H1 (cell line): ENCODE measurements at regions not wholly inside any gene's neighbourhood (a gene's known extent, or its start where the extent isn't known, plus 50 kb on each side); places are given as distances from the start of the nearest gene placed in this dataset.

Experiments used
- CTCF ChIA-PET: fragments of 300-600 bp; sonication (Branson Sonifier 250); formaldehyde crosslinking; loops from one replicate; lab custom pipeline; 2021; ENCODE audit not compliant: partially characterized antibody; lab: Charles Lee
- POLR2A ChIA-PET: fragments of 300-600 bp; sonication (Branson Sonifier 250); formaldehyde crosslinking; loops from one replicate; lab custom pipeline; 2021; ENCODE audit warnings: inconsistent platforms; ENCODE audit not compliant: partially characterized antibody; lab: Charles Lee
- DNase-seq, 2 experiments: peaks; one replicate each; pipeline versions ENCODE4 v3.0.0 to v3.0.0-alpha.2; 2010 to 2022; ENCODE audit warnings: low spot score in 2 of 2, low read depth in 1 of 2, mixed read lengths in 1 of 2
- FAIRE-seq: peaks from 2 replicates; lab custom pipeline; 2011; peaks lifted over from hg19 to GRCh38; lab: Jason Lieb, UNC
- H2AFZ ChIP-seq: 2 replicates; pipeline ENCODE4 v1.8.1; 2012; ENCODE audit warnings: low read length, inconsistent platforms
- H2AK5ac ChIP-seq: 2 replicates; pipeline ENCODE4 v1.6.1; 2013; ENCODE audit warnings: low read depth, low read length
- H2BK120ac ChIP-seq: replicated peaks from 2 replicates; pipeline ENCODE3; 2013; ENCODE audit warnings: low read depth, low read length, inconsistent platforms
- H2BK12ac ChIP-seq: 2 replicates; pipeline ENCODE4 v1.6.1; 2013; ENCODE audit warnings: low read depth, low read length
- H2BK15ac ChIP-seq: 2 replicates; pipeline ENCODE4 v1.6.1; 2013; ENCODE audit warnings: low read length
- H2BK20ac ChIP-seq: 2 replicates; pipeline ENCODE4 v1.6.1; 2013; ENCODE audit warnings: low read length
- H2BK5ac ChIP-seq: 2 replicates; pipeline ENCODE4 v1.6.1; 2013; ENCODE audit warnings: low read depth, low read length
- H3K14ac ChIP-seq: 2 replicates; pipeline ENCODE4 v1.6.1; 2013; ENCODE audit warnings: inconsistent platforms; ENCODE audit not compliant: insufficient read length
- H3K18ac ChIP-seq: 2 replicates; pipeline ENCODE4 v1.6.1; 2013; ENCODE audit warnings: low read length; ENCODE audit errors: extremely low read depth
- H3K23ac ChIP-seq: 2 replicates; pipeline ENCODE4 v1.6.1; 2013; ENCODE audit warnings: inconsistent platforms; ENCODE audit not compliant: insufficient read length
- H3K23me2 ChIP-seq: 2 replicates; pipeline ENCODE4 v1.6.1; 2013; ENCODE audit warnings: low read depth, low read length
- H3K27ac ChIP-seq: 2 replicates; pipeline ENCODE4 v1.6.1; 2011; ENCODE audit warnings: low read depth, low read length, inconsistent platforms
- H3K27me3 ChIP-seq, 4 experiments: replicated peaks in 1 of 4; 1 replicate in 1 of 4; 2 replicates in 3 of 4; pipeline versions ENCODE4 v1.6.1 to v1.8.1; 2011 to 2013; ENCODE audit warnings: low read length in 3 of 4, mild to moderate bottlenecking in 3 of 4, inconsistent platforms in 2 of 4, mixed read lengths in 2 of 4, moderate library complexity in 1 of 4; ENCODE audit not compliant: control insufficient read depth in 3 of 4, insufficient read depth in 3 of 4; ENCODE audit errors: extremely low read depth in 1 of 4
- H3K36me3 ChIP-seq, 4 experiments: 2 replicates each; pipeline versions ENCODE4 v1.6.1 to v1.8.1; 2011 to 2013; ENCODE audit warnings: mild to moderate bottlenecking in 4 of 4, low read length in 3 of 4, moderate library complexity in 2 of 4, control low read depth in 1 of 4, inconsistent platforms in 1 of 4; ENCODE audit not compliant: insufficient read depth in 4 of 4, control insufficient read depth in 2 of 4
- H3K4ac ChIP-seq: replicated peaks from 2 replicates; pipeline ENCODE3; 2013; ENCODE audit warnings: low read length, low read depth, mixed read lengths, inconsistent platforms; ENCODE audit not compliant: insufficient read length
- H3K4me1 ChIP-seq, 4 experiments: replicated peaks in 1 of 4; 1 replicate in 1 of 4; 2 replicates in 3 of 4; pipeline versions ENCODE4 v1.6.1 to v1.8.1; 2011 to 2013; ENCODE audit warnings: low read length in 3 of 4, inconsistent platforms in 2 of 4, mixed read lengths in 1 of 4; ENCODE audit not compliant: insufficient read depth in 4 of 4, control insufficient read depth in 3 of 4
- H3K4me2 ChIP-seq, 2 experiments: 2 replicates each; pipeline versions ENCODE4 v1.6.1 to v1.8.1; 2011 to 2013; ENCODE audit warnings: low read depth in 2 of 2, low read length in 2 of 2, control low read depth in 1 of 2, inconsistent platforms in 1 of 2, mild to moderate bottlenecking in 1 of 2; ENCODE audit not compliant: insufficient read depth in 1 of 2
- H3K4me3 ChIP-seq, 4 experiments: fragments of 200-600, 300-600 bp in 1 of 4; sonication (generic), shearing (Covaris generic), sonication (Bioruptor Twin) in 1 of 4; 2 replicates each; pipeline versions ENCODE4 v1.5.1 to v1.8.1; 2011 to 2016; ENCODE audit warnings: low read length in 4 of 4, low read depth in 3 of 4, control low read depth in 2 of 4, inconsistent platforms in 2 of 4, mild to moderate bottlenecking in 2 of 4, mixed read lengths in 1 of 4, moderate library complexity in 1 of 4; ENCODE audit not compliant: insufficient read depth in 2 of 4; ENCODE audit errors: extremely low read depth in 1 of 4
- H3K56ac ChIP-seq: replicated peaks from 2 replicates; pipeline ENCODE3; 2013; ENCODE audit warnings: low read depth, mild to moderate bottlenecking, mixed read lengths, low read length, inconsistent platforms; ENCODE audit not compliant: insufficient read length
- H3K79me1 ChIP-seq: 2 replicates; pipeline ENCODE4 v1.6.1; 2013; ENCODE audit warnings: low read depth, low read length, control low read depth
- H3K79me2 ChIP-seq, 2 experiments: 2 replicates each; pipeline versions ENCODE4 v1.6.1 to v1.8.1; 2012 to 2013; ENCODE audit warnings: low read length in 2 of 2, mild to moderate bottlenecking in 2 of 2, inconsistent platforms in 1 of 2; ENCODE audit not compliant: insufficient read depth in 2 of 2, control insufficient read depth in 1 of 2
- H3K9ac ChIP-seq, 4 experiments: replicated peaks in 1 of 4; 1 replicate in 1 of 4; 2 replicates in 3 of 4; pipeline versions ENCODE4 v1.6.1 to v1.8.1; 2011 to 2013; ENCODE audit warnings: low read depth in 3 of 4, low read length in 3 of 4, control low read depth in 2 of 4, mild to moderate bottlenecking in 2 of 4, moderate library complexity in 2 of 4, inconsistent platforms in 1 of 4; ENCODE audit errors: extremely low read depth in 1 of 4
- H3K9me3 ChIP-seq, 2 experiments: 2 replicates each; pipeline versions ENCODE4 v1.6.1 to v1.8.1; 2012 to 2013; ENCODE audit warnings: mild to moderate bottlenecking in 2 of 2, moderate library complexity in 2 of 2, control low read depth in 1 of 2, inconsistent platforms in 1 of 2, low read depth in 1 of 2, low read length in 1 of 2, mixed read lengths in 1 of 2; ENCODE audit not compliant: insufficient read depth in 2 of 2
- H4K20me1 ChIP-seq, 2 experiments: replicated peaks in 1 of 2; 2 replicates each; pipeline versions ENCODE3 to v1.8.1; 2011 to 2013; ENCODE audit warnings: inconsistent platforms in 2 of 2, low read length in 2 of 2, mild to moderate bottlenecking in 1 of 2; ENCODE audit not compliant: insufficient read depth in 2 of 2, control insufficient read depth in 1 of 2
- H4K5ac ChIP-seq: 2 replicates; pipeline ENCODE4 v1.6.1; 2013; ENCODE audit warnings: low read length, low read depth, mixed read lengths, inconsistent platforms; ENCODE audit not compliant: insufficient read length
- H4K8ac ChIP-seq: 2 replicates; pipeline ENCODE4 v1.8.0; 2013; ENCODE audit warnings: mild to moderate bottlenecking, moderate library complexity, low read length, inconsistent platforms; ENCODE audit not compliant: insufficient read depth; ENCODE audit errors: extremely low read depth
- H4K91ac ChIP-seq: replicated peaks from 2 replicates; pipeline ENCODE3; 2013; ENCODE audit warnings: low read length, mixed read lengths, inconsistent platforms; ENCODE audit not compliant: insufficient read length
- EGR1 ChIP-seq: IDR thresholded peaks from 2 replicates; pipeline ENCODE4 v1.6.1; 2011; ENCODE audit warnings: low read depth, low read length, borderline replicate concordance
- EP300 ChIP-seq, 2 experiments: IDR thresholded peaks; 1 replicate in 1 of 2; 2 replicates in 1 of 2; pipeline ENCODE4 v1.6.1; 2011 to 2012; ENCODE audit warnings: low read depth in 2 of 2, low read length in 2 of 2, mild to moderate bottlenecking in 2 of 2, borderline replicate concordance in 1 of 2, inconsistent platforms in 1 of 2, moderate library complexity in 1 of 2
- FOSL1 ChIP-seq: IDR thresholded peaks from 2 replicates; pipeline ENCODE4 v1.6.1; 2011; ENCODE audit warnings: mild to moderate bottlenecking, low read depth, low read length, moderate library complexity; ENCODE audit not compliant: insufficient read depth
- GABPA ChIP-seq: IDR thresholded peaks from 2 replicates; pipeline ENCODE4 v1.6.1; 2011; ENCODE audit warnings: mild to moderate bottlenecking, low read length, moderate library complexity, borderline replicate concordance; ENCODE audit not compliant: insufficient read depth
- HDAC2 ChIP-seq, 2 experiments: fragments of 300-600 bp in 1 of 2; sonication (generic) in 1 of 2; IDR thresholded peaks; 2 replicates each; pipeline ENCODE4 v1.6.1; 2011 to 2012; ENCODE audit warnings: low read depth in 2 of 2, low read length in 2 of 2, mild to moderate bottlenecking in 2 of 2, moderate library complexity in 2 of 2, borderline replicate concordance in 1 of 2, inconsistent platforms in 1 of 2
- KDM4A ChIP-seq: IDR thresholded peaks from one replicate; pipeline ENCODE4 v1.7.1; 2012; ENCODE audit warnings: low read depth, mild to moderate bottlenecking, moderate library complexity, low read length, inconsistent platforms; ENCODE audit not compliant: severe bottlenecking
- POLR2A ChIP-seq, 2 experiments: IDR thresholded peaks; 1 replicate in 1 of 2; 2 replicates in 1 of 2; pipeline ENCODE4 v1.6.1; 2011; ENCODE audit warnings: low read depth in 2 of 2, low read length in 2 of 2, mild to moderate bottlenecking in 2 of 2; ENCODE audit errors: control extremely low read depth in 1 of 2
- POLR2AphosphoS5 ChIP-seq: IDR thresholded peaks from 2 replicates; pipeline ENCODE4 v1.6.1; 2011; ENCODE audit warnings: low read depth, low read length
- SAP30 ChIP-seq: fragments of 300-600 bp; sonication (generic); IDR thresholded peaks from 2 replicates; pipeline ENCODE4 v1.7.1; 2012; ENCODE audit warnings: low read length, moderate library complexity, mild to moderate bottlenecking, inconsistent platforms; ENCODE audit not compliant: insufficient read depth, insufficient replicate concordance
- SP2 ChIP-seq: IDR thresholded peaks from 2 replicates; pipeline ENCODE4 v1.6.1; 2012; ENCODE audit warnings: mild to moderate bottlenecking, low read length, inconsistent platforms
- TEAD4 ChIP-seq: IDR thresholded peaks from 2 replicates; pipeline ENCODE4 v1.6.1; 2012; ENCODE audit warnings: low read depth, low read length, inconsistent platforms, mixed read lengths
- WGBS, 2 experiments: shearing (Covaris generic) in 1 of 2; methylation state at CpG; one replicate each; pipeline versions ENCODE4 v1.1.6 to v1.1.7; 2013 to 2015; ENCODE audit warnings: low lambda C conversion rate in 2 of 2, mixed read lengths in 2 of 2, inconsistent platforms in 1 of 2, low coverage in 1 of 2, missing lambda C conversion rate in 1 of 2; ENCODE audit not compliant: insufficient replicate concordance in 2 of 2, insufficient coverage in 1 of 2, insufficient read length in 1 of 2; ENCODE audit errors: extremely low coverage in 1 of 2, missing lambda C conversion rate in 1 of 2; 5-methylcytosine and 5-hydroxymethylcytosine counted together
- TF ChIP-seq, protein P1 (sequence below): IDR thresholded peaks from 2 replicates; pipeline ENCODE4 v1.6.1; 2012; ENCODE audit warnings: inconsistent platforms
- TF ChIP-seq, protein P2 (sequence below): IDR thresholded peaks from 2 replicates; pipeline ENCODE4 v1.6.1; 2011; ENCODE audit warnings: low read depth, mild to moderate bottlenecking, low read length; ENCODE audit not compliant: insufficient read depth

- H2AFZ ChIP-seq = no peak overlapping the region
- H3K23ac ChIP-seq = no peak overlapping the region
- no peaks in the 10 kb centered on the region for H4K20me1 ChIP-seq
- 84% methylated on average over 3 of the region's 3 CpGs; no CpG with 5 or more reads in 1 of the 2 experiments for WGBS, 2 experiments
- H2BK15ac ChIP-seq = no peak overlapping the region
- no peak overlapping the region; the same call in 1 of the 2 replicates for H4K8ac ChIP-seq
- no peaks in the 10 kb centered on the region for H3K27me3 ChIP-seq
- H2AK5ac ChIP-seq = no peak overlapping the region
- H4K5ac ChIP-seq = no peak overlapping the region
- CTCF ChIA-PET = no interaction called here
- H2BK5ac ChIP-seq = no peak overlapping the region
- H3K4ac ChIP-seq = no peak overlapping the region
- no peaks in the 10 kb centered on the region for H3K36me3 ChIP-seq
- no peaks in the 10 kb centered on the region for H3K9me3 ChIP-seq
- TF ChIP-seq GABPA = no peak
- no peak for TF ChIP-seq POLR2A (IDR thresholded peaks at IDR 0.05; ENCODE audit: control extremely low read depth in 1 of 2, low read depth in 2 of 2, low read length in 2 of 2)
- no peak for TF ChIP-seq SP2
- TF ChIP-seq EGR1 = no peak
- TF ChIP-seq POLR2AphosphoS5 = no peak
- no peak for TF ChIP-seq KDM4A
- no peak for TF ChIP-seq HDAC2 (IDR thresholded peaks at IDR 0.05; ENCODE audit: borderline replicate concordance in 1 of 2, low read depth in 2 of 2, low read length in 2 of 2)
- TF ChIP-seq, protein P1, sequence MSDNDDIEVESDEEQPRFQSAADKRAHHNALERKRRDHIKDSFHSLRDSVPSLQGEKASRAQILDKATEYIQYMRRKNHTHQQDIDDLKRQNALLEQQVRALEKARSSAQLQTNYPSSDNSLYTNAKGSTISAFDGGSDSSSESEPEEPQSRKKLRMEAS = no peak
- TF ChIP-seq SAP30 = no peak
- TF ChIP-seq FOSL1 = no peak
- TF ChIP-seq, protein P2, sequence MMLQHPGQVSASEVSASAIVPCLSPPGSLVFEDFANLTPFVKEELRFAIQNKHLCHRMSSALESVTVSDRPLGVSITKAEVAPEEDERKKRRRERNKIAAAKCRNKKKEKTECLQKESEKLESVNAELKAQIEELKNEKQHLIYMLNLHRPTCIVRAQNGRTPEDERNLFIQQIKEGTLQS = no peak
- no peak for TF ChIP-seq TEAD4
- TF ChIP-seq EP300 (IDR thresholded peaks at IDR 0.05; ENCODE audit: borderline replicate concordance in 1 of 2, low read depth in 2 of 2, low read length in 2 of 2) = no peak
- no peak overlapping the region for H4K91ac ChIP-seq
- DNase-seq = no peak
- H3K79me1 ChIP-seq = no peaks in the 10 kb centered on the region
- H3K27ac ChIP-seq = no peak overlapping the region
- H3K9ac ChIP-seq = no peak overlapping the region
- POLR2A ChIA-PET = no interaction called here
- H3K23me2 ChIP-seq = no peaks in the 10 kb centered on the region; the same call in 1 of the 2 replicates
- FAIRE-seq = no peak
- no peak overlapping the region for H3K14ac ChIP-seq
- no peak overlapping the region for H2BK12ac ChIP-seq
- no peaks in the 10 kb centered on the region for H3K4me1 ChIP-seq
- H3K56ac ChIP-seq = no peak overlapping the region
- no peak overlapping the region for H3K4me2 ChIP-seq
- no peak overlapping the region for H2BK120ac ChIP-seq
- no peak overlapping the region for H2BK20ac ChIP-seq
- no peaks in the 10 kb centered on the region for H3K79me2 ChIP-seq
- no peak overlapping the region for H3K18ac ChIP-seq
- H3K4me3 ChIP-seq = no peak overlapping the region
Measured at GRCh38 chr7:18429547-18429946, 66.0 kb upstream of the HDAC9 start.
